SK-N-SH (cell line): ENCODE measurements at regions not wholly inside any gene's neighbourhood (a gene's known extent, or its start where the extent isn't known, plus 50 kb on each side); places are given as distances from the start of the nearest gene placed in this dataset.
A peak's percentile ranks its signal among the peaks of the same experiment; 100 is the strongest.

Experiments used
- CHD2 ChIP-seq: fragments of 150-350 bp; IDR thresholded peaks from 2 replicates; pipeline ENCODE4 v1.6.1; 2018; ENCODE audit warnings: low read length; ENCODE audit not compliant: partially characterized antibody
- EP300 ChIP-seq, 2 experiments: IDR thresholded peaks; 2 replicates each; pipeline versions ENCODE4 v1.4.0 to v1.6.1; 2012; ENCODE audit warnings: borderline replicate concordance in 1 of 2, low read depth in 1 of 2, low read length in 1 of 2
- EZH2phosphoT487 ChIP-seq: fragments of 200-600 bp; sonication (generic); IDR thresholded peaks from 2 replicates; pipeline ENCODE4 v1.6.1; 2017; ENCODE audit warnings: low read depth, mixed run types, mild to moderate bottlenecking, antibody characterized with exemption, moderate library complexity, borderline replicate concordance
- FOSL2 ChIP-seq: IDR thresholded peaks from 2 replicates; pipeline ENCODE4 v1.4.0; 2012; ENCODE audit warnings: low read depth, mild to moderate bottlenecking, moderate library complexity, borderline replicate concordance
- FOXJ3 ChIP-seq: sonication (generic); formaldehyde crosslinking; IDR thresholded peaks from 2 replicates; pipeline ENCODE4 v1.5.1; 2020; ENCODE audit warnings: mild to moderate bottlenecking, missing genetic modification reagents
- JUND ChIP-seq: IDR thresholded peaks from 2 replicates; pipeline ENCODE4 v1.4.0; 2012
- MAX ChIP-seq: IDR thresholded peaks from 2 replicates; pipeline ENCODE4 v1.4.0; 2012; ENCODE audit warnings: low read depth
- NFIC ChIP-seq: IDR thresholded peaks from 2 replicates; pipeline ENCODE4 v1.4.0; 2012; ENCODE audit warnings: borderline replicate concordance
- POLR2AphosphoS5 ChIP-seq: IDR thresholded peaks from 2 replicates; pipeline ENCODE4 v1.6.1; 2012; ENCODE audit warnings: low read depth, low read length
- TF ChIP-seq, protein P1 (sequence below): fragments of 200-600 bp; sonication (generic); IDR thresholded peaks from 2 replicates; pipeline ENCODE4 v1.6.1; 2017; ENCODE audit warnings: antibody characterized with exemption, mild to moderate bottlenecking, moderate library complexity
- TF ChIP-seq, protein P2 (sequence below): IDR thresholded peaks from 2 replicates; pipeline ENCODE4 v1.4.0; 2012; ENCODE audit warnings: low read depth, borderline replicate concordance

DNA sequence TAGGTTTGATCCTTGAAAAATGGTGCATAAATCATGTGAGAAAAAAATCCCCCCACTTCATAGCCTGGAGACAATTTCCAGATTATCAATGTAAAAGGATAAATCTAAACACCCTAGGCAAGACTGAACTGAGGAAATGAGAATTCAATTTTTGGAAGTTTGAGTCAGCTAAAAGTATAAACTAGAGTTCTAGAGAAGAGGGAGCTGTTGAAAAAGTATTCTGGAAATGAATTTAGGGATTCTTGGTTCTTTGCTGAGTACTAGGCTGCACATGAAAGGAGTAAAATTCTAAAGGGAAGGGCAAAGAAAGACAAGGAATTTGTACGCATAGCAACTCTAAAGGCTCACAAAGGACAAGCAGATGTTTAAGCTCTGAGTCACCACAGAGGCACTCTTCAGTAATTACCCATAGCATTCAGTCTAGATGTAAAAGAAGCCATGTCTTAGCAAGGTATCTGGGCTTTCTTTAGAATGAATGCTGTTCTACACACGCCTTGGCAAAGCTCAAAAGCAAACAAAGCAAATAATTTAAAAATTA lies 896.5 kb downstream of the PDHA2 start:
- TF ChIP-seq, protein P1, sequence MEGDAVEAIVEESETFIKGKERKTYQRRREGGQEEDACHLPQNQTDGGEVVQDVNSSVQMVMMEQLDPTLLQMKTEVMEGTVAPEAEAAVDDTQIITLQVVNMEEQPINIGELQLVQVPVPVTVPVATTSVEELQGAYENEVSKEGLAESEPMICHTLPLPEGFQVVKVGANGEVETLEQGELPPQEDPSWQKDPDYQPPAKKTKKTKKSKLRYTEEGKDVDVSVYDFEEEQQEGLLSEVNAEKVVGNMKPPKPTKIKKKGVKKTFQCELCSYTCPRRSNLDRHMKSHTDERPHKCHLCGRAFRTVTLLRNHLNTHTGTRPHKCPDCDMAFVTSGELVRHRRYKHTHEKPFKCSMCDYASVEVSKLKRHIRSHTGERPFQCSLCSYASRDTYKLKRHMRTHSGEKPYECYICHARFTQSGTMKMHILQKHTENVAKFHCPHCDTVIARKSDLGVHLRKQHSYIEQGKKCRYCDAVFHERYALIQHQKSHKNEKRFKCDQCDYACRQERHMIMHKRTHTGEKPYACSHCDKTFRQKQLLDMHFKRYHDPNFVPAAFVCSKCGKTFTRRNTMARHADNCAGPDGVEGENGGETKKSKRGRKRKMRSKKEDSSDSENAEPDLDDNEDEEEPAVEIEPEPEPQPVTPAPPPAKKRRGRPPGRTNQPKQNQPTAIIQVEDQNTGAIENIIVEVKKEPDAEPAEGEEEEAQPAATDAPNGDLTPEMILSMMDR: no peak
- no peak for TF ChIP-seq JUND
- no peak for TF ChIP-seq CHD2
- no peak for TF ChIP-seq NFIC
- no peak for TF ChIP-seq EZH2phosphoT487
- no peak for TF ChIP-seq FOXJ3
- peak; percentile 27; the same call in 1 of the 2 replicates for TF ChIP-seq FOSL2
- no peak for TF ChIP-seq EP300 (IDR thresholded peaks at IDR 0.05; ENCODE audit: borderline replicate concordance in 1 of 2, low read depth in 1 of 2, low read length in 1 of 2)
- no peak for TF ChIP-seq POLR2AphosphoS5
- TF ChIP-seq, protein P2, sequence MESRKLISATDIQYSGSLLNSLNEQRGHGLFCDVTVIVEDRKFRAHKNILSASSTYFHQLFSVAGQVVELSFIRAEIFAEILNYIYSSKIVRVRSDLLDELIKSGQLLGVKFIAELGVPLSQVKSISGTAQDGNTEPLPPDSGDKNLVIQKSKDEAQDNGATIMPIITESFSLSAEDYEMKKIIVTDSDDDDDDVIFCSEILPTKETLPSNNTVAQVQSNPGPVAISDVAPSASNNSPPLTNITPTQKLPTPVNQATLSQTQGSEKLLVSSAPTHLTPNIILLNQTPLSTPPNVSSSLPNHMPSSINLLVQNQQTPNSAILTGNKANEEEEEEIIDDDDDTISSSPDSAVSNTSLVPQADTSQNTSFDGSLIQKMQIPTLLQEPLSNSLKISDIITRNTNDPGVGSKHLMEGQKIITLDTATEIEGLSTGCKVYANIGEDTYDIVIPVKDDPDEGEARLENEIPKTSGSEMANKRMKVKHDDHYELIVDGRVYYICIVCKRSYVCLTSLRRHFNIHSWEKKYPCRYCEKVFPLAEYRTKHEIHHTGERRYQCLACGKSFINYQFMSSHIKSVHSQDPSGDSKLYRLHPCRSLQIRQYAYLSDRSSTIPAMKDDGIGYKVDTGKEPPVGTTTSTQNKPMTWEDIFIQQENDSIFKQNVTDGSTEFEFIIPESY: no peak
- no peak for TF ChIP-seq MAX
